WTC11 (cell line): ENCODE measurements at regions not wholly inside any gene's neighbourhood (a gene's known extent, or its start where the extent isn't known, plus 50 kb on each side); places are given as distances from the start of the nearest gene placed in this dataset.

Experiments used
- CTCF ChIP-seq: fragments of 200-600 bp; IDR thresholded peaks from 2 replicates; pipeline ENCODE4 v1.8.0; 2022; ENCODE audit warnings: antibody characterized with exemption
- RELA ChIP-seq: sonication (generic); formaldehyde crosslinking; IDR thresholded peaks from 2 replicates; pipeline ENCODE4 v1.8.1; 2022; ENCODE audit warnings: missing genetic modification reagents, mild to moderate bottlenecking, borderline replicate concordance

GRCh38 chr6:112735129-112735528, 388.0 kb downstream of the RFPL4B start:
- TF ChIP-seq RELA (no peak), CTCF (no peak)
